ENCODE measurements at regions not wholly inside any gene's neighbourhood (a gene's known extent, or its start where the extent isn't known, plus 50 kb on each side); places are given as distances from the start of the nearest gene placed in this dataset.

- no peak overlapping the region for H3K4me3 ChIP-seq (ENCODE audit: low read depth, low read length)
- H3K36me3 ChIP-seq (ENCODE audit: control insufficient read depth, insufficient read depth, low read length) = no peaks in the 10 kb centered on the region
- peaks cover 4% of the 10 kb centered on the region for H3K4me1 ChIP-seq
- no peak overlapping the region for H3K9ac ChIP-seq
- H3K27ac ChIP-seq = no peak overlapping the region
- no peak for TF ChIP-seq CTCF (IDR thresholded peaks at IDR 0.05)
- H2AFZ ChIP-seq = no peak overlapping the region
- H3K4me2 ChIP-seq (ENCODE audit: low read length) = no peak overlapping the region
- H3K9me3 ChIP-seq (ENCODE audit: control insufficient read depth, low read length) = no peaks in the 10 kb centered on the region
- H3K27me3 ChIP-seq (ENCODE audit: control insufficient read depth, insufficient read depth, low read length) = no peaks in the 10 kb centered on the region
- no peaks in the 10 kb centered on the region for H3K79me2 ChIP-seq
These were observed 199.9 kb downstream of the SNX18 start for GRCh38 chr5:54717459-54717858.

- H3K9ac ChIP-seq = no peak overlapping the region
- no peak overlapping the region for H3K4me3 ChIP-seq (ENCODE audit: low read depth, low read length)
- H3K79me2 ChIP-seq = no peaks in the 10 kb centered on the region
- no peaks in the 10 kb centered on the region for H3K36me3 ChIP-seq (ENCODE audit: control insufficient read depth, insufficient read depth, low read length)
- H2AFZ ChIP-seq = no peak overlapping the region
- no peaks in the 10 kb centered on the region for H3K9me3 ChIP-seq (ENCODE audit: control insufficient read depth, low read length)
- H3K4me1 ChIP-seq = no peaks in the 10 kb centered on the region
- no peak overlapping the region for H3K4me2 ChIP-seq (ENCODE audit: low read length)
- H3K27me3 ChIP-seq (ENCODE audit: control insufficient read depth, insufficient read depth, low read length) = no peaks in the 10 kb centered on the region
- TF ChIP-seq CTCF (IDR thresholded peaks at IDR 0.05) = no peak
- no peak overlapping the region for H3K27ac ChIP-seq
These were observed 196.5 kb downstream of the SNX18 start for GRCh38 chr5:54713923-54714581.

- Histone ChIP-seq H3K9ac (no peak overlapping the region), H3K27ac (no peak overlapping the region), H3K4me2 (ENCODE audit: low read length) (no peak overlapping the region), H2AFZ (no peak overlapping the region), H3K36me3 (ENCODE audit: control insufficient read depth, insufficient read depth, low read length) (no peaks in the 10 kb centered on the region), H3K4me1 (no peaks in the 10 kb centered on the region), H3K27me3 (ENCODE audit: control insufficient read depth, insufficient read depth, low read length) (no peaks in the 10 kb centered on the region), H3K9me3 (ENCODE audit: control insufficient read depth, low read length) (no peaks in the 10 kb centered on the region), H3K4me3 (ENCODE audit: low read depth, low read length) (no peak overlapping the region), H3K79me2 (no peaks in the 10 kb centered on the region)
- TF ChIP-seq CTCF (IDR thresholded peaks at IDR 0.05) = no peak
These were observed 191.5 kb downstream of the SNX18 start for GRCh38 chr5:54709096-54709495.

GRCh38 chr5:54707841-54708240, 190.3 kb downstream of the SNX18 start:
- Histone ChIP-seq H3K27me3 (ENCODE audit: control insufficient read depth, insufficient read depth, low read length) (no peaks in the 10 kb centered on the region), H3K9ac (no peak overlapping the region), H2AFZ (no peak overlapping the region), H3K36me3 (ENCODE audit: control insufficient read depth, insufficient read depth, low read length) (no peaks in the 10 kb centered on the region), H3K4me1 (no peaks in the 10 kb centered on the region), H3K4me2 (ENCODE audit: low read length) (no peak overlapping the region), H3K79me2 (no peaks in the 10 kb centered on the region), H3K4me3 (ENCODE audit: low read depth, low read length) (no peak overlapping the region), H3K9me3 (ENCODE audit: control insufficient read depth, low read length) (no peaks in the 10 kb centered on the region), H3K27ac (no peak overlapping the region)
- no peak for TF ChIP-seq CTCF (IDR thresholded peaks at IDR 0.05)

GRCh38 chr5:54705994-54706653, 188.6 kb downstream of the SNX18 start:
- no peak for TF ChIP-seq CTCF (IDR thresholded peaks at IDR 0.05)
- Histone ChIP-seq H3K4me2 (ENCODE audit: low read length) (no peak overlapping the region), H3K9me3 (ENCODE audit: control insufficient read depth, low read length) (no peaks in the 10 kb centered on the region)

More at GRCh38 chr5:54705994-54706653, 188.6 kb downstream of the SNX18 start:
- Histone ChIP-seq H3K27me3 (ENCODE audit: control insufficient read depth, insufficient read depth, low read length) (no peaks in the 10 kb centered on the region), H3K36me3 (ENCODE audit: control insufficient read depth, insufficient read depth, low read length) (no peaks in the 10 kb centered on the region), H3K27ac (no peak overlapping the region), H3K4me1 (no peaks in the 10 kb centered on the region), H3K9ac (no peak overlapping the region), H3K4me3 (ENCODE audit: low read depth, low read length) (no peak overlapping the region), H3K79me2 (no peaks in the 10 kb centered on the region), H2AFZ (no peak overlapping the region)
